ENCODE measurements at regions not wholly inside any gene's neighbourhood (a gene's known extent, or its start where the extent isn't known, plus 50 kb on each side); places are given as distances from the start of the nearest gene placed in this dataset.

DNA sequence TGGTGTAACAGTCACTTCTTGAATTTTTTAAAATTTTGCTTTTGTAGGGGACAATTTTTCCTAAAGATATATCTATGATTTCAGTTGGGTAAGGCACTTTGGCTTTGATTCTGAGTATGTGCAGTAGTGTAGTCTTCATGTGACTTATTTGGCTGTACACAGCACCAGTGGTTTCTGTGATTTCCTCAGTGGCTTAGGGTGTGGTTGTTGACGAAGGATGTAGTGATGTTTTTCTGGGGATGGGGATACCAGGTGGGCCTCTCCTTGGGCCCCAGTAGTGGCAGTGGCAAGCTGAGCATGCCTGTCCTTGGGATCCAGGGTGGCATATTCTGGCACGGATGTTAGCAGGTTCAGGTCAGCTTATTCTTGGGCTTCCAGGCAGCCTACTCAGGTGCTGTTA is 364.9 kb upstream of the CADM1 start:
- DNase-seq, result no peak

GRCh38 chr11:115860246-115860645 is 356.0 kb upstream of the CADM1 start:
- no peak for DNase-seq

GRCh38 chr11:115848611-115849010 is 344.4 kb upstream of the CADM1 start:
- DNase-seq, result no peak

DNA sequence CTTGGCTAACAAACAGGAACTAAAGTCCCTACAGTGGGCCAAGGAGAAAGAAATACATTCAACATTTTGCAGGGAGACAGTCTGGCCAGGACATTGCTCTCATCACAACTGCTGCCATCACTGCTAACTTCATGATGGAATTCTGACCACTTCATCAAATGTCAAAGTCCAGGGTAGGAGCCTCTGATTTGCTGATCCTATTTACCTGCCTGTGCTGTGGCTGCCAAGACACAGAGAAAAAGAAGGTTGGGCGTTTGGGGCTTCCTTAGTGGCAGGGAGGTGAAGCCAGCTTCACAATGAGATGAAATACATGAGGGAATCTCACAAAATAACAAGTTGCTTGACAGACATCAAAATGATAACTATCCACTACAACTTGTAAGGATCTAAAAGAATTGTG is 343.9 kb upstream of the CADM1 start:
- DNase-seq, result no peak

DNA sequence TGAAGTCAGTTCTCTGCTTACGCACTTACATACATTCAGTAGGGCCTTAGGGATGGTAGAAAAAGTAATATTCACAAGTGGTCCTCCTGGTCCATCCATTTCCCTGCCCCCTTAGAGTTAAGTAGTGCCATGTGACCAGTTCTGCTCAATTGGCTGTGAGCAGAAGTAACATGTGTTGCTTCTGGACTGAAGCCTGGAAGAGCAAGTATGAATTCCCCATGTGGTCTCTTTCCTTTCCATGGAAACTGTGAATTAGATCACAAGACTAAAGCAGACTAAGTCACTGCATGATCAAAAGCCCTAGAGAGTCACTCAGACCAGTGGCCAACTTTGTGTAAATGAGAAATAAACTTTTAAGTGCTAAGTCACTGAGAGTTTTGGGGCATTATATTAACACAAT is 341.7 kb upstream of the CADM1 start:
- DNase-seq, result no peak

DNA sequence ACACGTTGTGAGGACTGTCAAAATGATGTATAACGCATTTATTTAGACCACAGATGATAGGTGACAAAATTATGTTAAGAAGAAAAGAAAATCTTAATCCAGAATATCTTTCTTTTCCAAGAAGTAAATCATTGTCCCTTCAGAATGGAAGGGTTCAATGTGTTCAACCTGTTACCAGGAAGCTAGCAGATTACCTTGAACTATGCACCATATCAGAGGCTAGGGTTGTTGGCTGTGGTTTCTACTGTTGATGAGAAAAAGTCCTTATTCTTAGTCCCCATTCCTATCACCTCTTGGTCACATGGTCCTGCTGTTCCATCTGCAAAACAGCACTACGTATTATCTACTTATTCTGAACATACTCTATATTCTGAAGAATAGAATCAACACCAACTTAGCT is 339.5 kb upstream of the CADM1 start:
- DNase-seq, result no peak

GRCh38 chr11:115843111-115843510 is 338.9 kb upstream of the CADM1 start:
- DNase-seq, result no peak

- no peak for DNase-seq
These were observed 315.8 kb upstream of the CADM1 start for GRCh38 chr11:115820026-115820425.

GRCh38 chr11:115819014-115819413 is 314.8 kb upstream of the CADM1 start:
- DNase-seq, result no peak

DNA sequence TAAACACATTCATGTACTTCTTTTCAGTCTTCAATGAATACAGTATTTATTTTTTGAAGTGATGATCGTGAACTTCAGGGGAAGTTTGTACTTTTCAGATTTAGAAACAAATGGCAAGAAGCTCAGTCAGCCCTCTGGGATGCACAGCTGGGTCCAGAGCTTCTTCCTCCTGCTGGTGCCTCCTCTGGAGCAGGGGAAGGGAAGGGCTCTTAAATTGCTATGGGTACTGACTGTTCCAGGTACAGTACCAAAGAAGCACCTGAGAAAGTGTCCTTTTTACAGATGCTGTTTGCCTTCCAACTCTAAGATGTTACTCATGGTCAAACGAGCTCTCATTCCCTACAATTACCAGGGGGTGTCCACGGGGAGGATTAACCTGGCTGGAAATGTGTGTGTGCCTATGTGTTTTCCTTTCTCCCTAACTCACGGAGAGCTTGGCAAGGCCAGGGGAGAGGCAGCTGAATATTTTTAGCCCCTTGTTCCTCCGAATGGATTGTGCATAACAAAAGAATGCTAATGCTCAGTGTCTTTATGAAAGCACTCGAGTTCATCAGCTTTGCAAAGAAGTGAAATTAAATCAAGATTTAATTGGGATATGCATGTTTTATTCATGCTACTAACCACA is 313.7 kb upstream of the CADM1 start:
- no peak for DNase-seq

DNA sequence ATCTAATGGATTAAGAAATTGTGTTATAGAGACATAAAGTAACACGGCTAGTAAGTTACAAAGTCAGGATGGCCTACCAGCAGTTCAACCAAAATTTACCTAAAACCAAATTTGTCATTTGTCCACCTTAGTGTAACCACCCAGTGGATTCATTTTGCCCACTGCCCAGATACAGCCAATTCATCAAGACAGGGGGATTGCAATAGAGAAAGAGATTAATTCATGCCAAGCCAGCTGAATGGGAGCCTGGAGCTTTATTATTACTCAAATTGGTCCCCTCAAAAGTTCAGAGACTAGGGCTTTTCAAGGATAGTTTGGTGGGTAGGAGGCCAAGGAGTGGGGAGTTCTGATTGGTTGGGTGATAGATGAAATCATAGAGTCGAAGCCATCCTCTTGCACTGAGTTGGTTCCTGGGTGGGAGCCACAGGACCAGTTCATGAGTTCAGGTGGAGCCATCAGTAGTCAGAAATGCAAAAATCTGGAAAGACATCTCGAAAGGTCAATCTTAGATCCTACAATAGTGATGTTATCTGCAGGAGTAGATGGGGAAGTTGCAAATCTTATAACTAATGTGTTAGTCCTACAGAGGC is 304.2 kb upstream of the CADM1 start:
- DNase-seq, result no peak

- DNase-seq, result no peak
These were observed 301.8 kb upstream of the CADM1 start for GRCh38 chr11:115806056-115806455.

DNA sequence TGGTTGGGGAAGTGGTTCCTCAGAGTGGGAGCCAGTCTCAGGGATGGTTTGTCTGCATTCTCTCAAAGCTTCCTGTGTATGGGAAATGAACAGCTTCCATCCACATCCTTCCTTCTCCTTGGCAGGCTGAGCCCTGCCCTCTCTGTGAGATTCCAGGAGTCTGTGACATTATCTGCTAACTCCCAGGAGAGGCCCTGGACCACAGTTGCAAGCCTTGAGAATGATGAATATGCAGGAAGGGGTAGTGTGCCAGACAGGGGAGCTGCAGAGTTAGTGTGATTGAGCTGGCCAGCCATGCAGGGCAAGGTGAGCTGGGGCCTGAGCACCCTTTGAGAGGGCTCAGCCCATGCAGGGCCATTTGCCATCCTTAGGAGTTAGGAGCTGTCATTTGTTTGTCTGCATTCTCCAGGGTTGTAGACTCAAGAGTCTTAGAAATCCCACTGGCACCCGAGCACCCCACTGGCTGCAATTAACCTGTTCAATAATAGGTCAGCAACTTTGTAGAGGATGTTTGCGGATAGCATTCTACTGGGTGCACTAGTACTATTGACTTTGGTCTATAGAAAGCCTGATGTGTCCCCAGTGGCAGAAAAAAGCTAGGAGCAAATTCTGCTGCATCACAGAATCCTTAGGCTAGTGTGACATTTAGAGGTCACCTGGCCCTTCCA is 299.0 kb upstream of the CADM1 start:
- no peak for DNase-seq

DNA sequence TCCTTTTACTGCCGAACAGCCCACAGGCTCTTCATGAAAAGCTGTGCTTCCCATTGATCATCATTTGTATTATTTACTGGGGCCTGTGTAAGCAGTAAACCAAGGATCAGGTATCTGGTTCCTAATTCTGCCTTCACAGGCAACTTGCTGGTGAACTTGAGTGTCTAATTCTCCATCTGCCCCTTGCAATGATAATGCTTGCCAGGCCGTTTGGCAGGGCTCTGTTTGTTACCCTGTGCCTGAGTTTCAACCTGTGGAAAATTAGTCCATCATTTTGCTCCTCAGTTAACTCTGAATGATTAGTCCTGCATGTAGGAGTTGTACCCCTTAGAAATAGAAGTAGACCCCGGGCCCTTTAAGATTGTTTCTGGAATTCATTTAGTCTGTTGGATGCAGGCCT is 298.4 kb upstream of the CADM1 start:
- DNase-seq, result no peak

DNA sequence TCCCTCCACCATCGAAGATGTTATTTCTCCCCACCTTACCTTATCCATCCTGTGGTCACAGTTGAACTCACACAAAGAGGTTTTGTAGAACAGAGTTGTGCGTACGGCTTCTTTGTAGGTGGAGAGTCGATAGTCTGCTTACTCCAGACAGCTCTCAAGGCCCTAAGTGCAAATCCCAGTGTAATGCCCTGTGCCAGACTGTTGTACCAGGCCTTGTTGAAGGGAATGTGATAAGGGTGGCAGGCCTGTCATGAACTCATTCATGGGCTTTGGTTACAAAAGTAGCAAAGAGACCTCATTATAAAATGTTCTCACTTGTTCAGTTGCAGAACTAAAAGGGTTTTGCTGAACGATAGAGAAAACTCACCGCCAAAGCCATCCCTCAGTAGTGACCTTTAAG is 288.7 kb upstream of the CADM1 start:
- DNase-seq, result no peak

DNA sequence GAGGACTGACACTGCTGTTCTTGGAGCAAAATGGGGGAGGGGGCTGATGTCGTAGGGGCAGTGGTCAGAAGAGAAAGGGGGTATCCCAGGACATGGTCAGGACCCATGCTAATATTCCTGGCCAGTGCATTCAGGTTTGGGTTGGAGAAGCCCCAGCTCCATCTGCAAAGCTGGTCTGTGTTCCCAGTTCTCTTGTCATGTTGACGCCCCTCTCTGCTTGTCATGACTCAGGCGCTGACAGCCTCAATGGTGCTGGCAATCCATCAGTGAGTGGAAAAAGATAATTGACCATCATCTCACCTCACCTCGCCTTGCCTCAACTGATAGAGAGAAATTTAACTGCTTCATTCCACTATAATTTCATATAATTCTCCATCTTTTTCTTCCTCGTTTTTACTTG is 283.1 kb upstream of the CADM1 start:
- DNase-seq, result no peak

DNA sequence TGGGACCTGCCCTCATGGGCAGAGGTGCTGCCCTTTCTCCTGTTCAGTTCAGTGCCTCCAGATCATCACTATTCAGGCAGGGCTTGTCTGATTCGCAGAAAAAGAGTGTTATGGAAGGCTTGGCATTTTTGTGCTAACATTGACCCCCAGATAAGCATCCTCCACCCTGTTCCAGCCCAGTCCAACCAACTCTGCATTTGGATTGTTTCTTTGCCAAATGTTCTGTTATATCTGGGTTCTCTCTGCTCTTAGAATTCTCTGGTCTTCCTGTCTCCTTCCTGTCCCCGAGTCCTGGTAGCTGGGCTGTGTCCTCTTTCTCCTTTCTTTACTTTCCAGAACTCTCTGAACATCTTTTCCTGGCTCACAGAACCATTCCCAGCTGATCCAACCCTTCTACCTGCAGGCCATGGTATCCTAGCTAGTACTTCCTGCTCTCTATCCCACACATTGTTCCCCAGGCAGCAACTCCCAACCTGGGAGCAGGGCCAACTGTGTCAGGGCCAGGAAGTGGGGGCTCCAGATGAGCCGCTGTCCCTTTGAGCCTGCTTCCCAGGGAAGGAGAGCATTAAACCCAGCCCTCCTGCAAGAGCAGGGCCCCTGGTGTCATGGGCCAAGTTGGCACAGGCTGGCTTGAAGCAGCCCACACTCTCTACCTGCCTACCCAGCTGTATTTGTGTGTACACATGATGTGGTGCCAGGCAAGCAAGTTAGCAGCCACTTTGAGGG is 280.7 kb upstream of the CADM1 start:
- DNase-seq, result peak; percentile 94

GRCh38 chr11:115780646-115781362 is 276.6 kb upstream of the CADM1 start:
- DNase-seq, result no peak

DNA sequence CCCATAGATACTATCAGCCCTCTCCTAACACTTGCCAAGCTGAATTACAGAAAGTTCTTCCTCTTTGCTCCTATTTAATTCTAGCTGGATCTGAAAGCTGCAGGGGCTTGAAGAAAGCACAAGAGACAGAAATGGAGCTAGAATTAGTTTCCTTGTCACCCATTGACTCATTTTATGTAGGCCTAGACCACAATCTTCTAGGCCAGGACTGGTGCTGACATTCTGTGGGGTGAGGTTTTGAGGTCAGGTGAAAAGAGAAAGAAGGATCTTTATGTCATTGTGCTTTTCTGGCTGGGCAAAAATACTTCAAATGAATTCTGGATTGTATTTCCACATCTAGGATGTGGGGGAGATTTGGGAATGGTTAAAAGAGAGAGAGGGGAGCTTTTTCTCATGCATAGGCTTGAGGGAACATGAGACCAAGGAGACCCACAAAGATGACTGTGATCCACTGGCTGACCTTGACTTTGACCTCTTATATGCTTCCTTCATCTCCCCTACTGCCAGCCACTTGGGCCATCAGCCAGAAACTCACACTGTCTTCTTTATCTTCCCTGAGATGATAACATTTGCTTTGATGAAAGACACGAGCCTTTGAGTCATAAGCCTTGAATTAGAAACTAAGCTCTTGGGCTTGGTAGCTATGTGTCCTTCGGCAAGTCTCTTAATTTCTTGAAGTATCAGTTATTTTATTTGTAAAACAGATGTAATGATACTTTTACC is 274.9 kb upstream of the CADM1 start:
- no peak for DNase-seq

GRCh38 chr11:115776916-115777315 is 272.7 kb upstream of the CADM1 start:
- DNase-seq, result no peak

DNA sequence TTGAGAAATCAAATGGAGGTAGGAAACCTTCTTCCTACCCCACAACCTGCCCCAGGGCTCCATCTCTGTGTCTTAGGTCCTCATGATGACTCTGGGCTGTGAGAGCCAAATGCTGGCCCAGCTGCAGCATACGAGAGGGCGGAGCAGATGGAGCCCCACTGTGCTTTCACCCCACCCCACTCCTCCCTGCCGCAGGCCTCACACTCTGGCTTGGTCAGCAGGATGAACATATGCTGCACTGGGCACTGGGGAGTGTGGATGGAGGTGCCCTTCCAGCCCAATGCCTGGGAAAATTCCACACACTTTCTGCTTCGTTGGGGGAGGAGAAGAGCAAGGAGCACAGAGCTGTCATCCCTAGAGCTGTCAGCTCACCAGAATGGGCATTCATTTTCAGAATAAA is 271.6 kb upstream of the CADM1 start:
- no peak for DNase-seq

- DNase-seq, result no peak
These were observed 270.5 kb upstream of the CADM1 start for GRCh38 chr11:115774756-115775155.

GRCh38 chr11:115769891-115770290 is 265.7 kb upstream of the CADM1 start:
- DNase-seq, result no peak
